Endothelial cell of umbilical vein (primary cell): ENCODE measurements at regions not wholly inside any gene's neighbourhood (a gene's known extent, or its start where the extent isn't known, plus 50 kb on each side); places are given as distances from the start of the nearest gene placed in this dataset.

Source experiments
- BruUV-seq: library from RNA; stranded (reverse); fragments of 400-500 nt; replicated peaks from 2 replicates; lab custom pipeline; 2021; lab: Mats Ljungman, UMichigan
- CTCF ChIA-PET: fragments of 300-600, 350-600 bp; sonication (Branson Sonifier 250); formaldehyde crosslinking; loops from one replicate; lab custom pipeline; 2021; ENCODE audit warnings: antibody characterized with exemption, inconsistent platforms; lab: Charles Lee
- POLR2A ChIA-PET: fragments of 300-600, 350-600 bp; sonication (Branson Sonifier 250); formaldehyde crosslinking; loops from one replicate; lab custom pipeline; 2021; ENCODE audit warnings: antibody characterized with exemption, inconsistent platforms; lab: Charles Lee
- DNase-seq: peaks from one replicate; pipeline ENCODE4 v3.0.0-alpha.2; 2011; ENCODE audit warnings: low read depth, low spot score
- FAIRE-seq: peaks from 2 replicates; lab custom pipeline; 2011; peaks lifted over from hg19 to GRCh38; lab: Jason Lieb, UNC
- H2AFZ ChIP-seq: 2 replicates; pipeline ENCODE4 v1.6.0; 2012; ENCODE audit warnings: low read depth, low read length, control low read depth, inconsistent platforms
- H3K27ac ChIP-seq: 2 replicates; pipeline ENCODE4 v1.5.1; 2011; ENCODE audit warnings: low read depth, mild to moderate bottlenecking, control low read depth, low read length, moderate library complexity; ENCODE audit not compliant: insufficient read depth
- H3K27me3 ChIP-seq, 2 experiments: 2 replicates each; pipeline versions ENCODE4 v1.6.0 to v1.6.1; 2011; ENCODE audit warnings: low read length in 2 of 2, mixed read lengths in 1 of 2; ENCODE audit not compliant: control insufficient read depth in 2 of 2, insufficient read depth in 2 of 2
- H3K36me3 ChIP-seq, 2 experiments: 2 replicates in 1 of 2; 3 replicates in 1 of 2; pipeline ENCODE4 v1.5.1; 2011; ENCODE audit warnings: low read length in 2 of 2, mild to moderate bottlenecking in 1 of 2, moderate library complexity in 1 of 2; ENCODE audit not compliant: control insufficient read depth in 2 of 2, insufficient read depth in 2 of 2; ENCODE audit errors: extremely low read depth in 1 of 2
- H3K4me1 ChIP-seq: 3 replicates; pipeline ENCODE4 v1.5.1; 2011; ENCODE audit warnings: mild to moderate bottlenecking, low read length; ENCODE audit not compliant: control insufficient read depth, insufficient read depth; ENCODE audit errors: extremely low read depth
- H3K4me2 ChIP-seq: 2 replicates; pipeline ENCODE4 v1.6.1; 2011; ENCODE audit warnings: low read length, control low read depth, mixed read lengths; ENCODE audit not compliant: insufficient read depth
- H3K4me3 ChIP-seq, 3 experiments: fragments of 200-600 bp in 1 of 3; sonication (generic), shearing (Covaris generic) in 1 of 3; replicated peaks in 1 of 3; 2 replicates each; pipeline ENCODE4 v1.5.1; 2011 to 2016; ENCODE audit warnings: control low read depth in 3 of 3, low read length in 3 of 3, mild to moderate bottlenecking in 2 of 3, inconsistent platforms in 1 of 3, low read depth in 1 of 3, moderate library complexity in 1 of 3; ENCODE audit not compliant: insufficient read depth in 1 of 3
- H3K79me2 ChIP-seq: 2 replicates; pipeline ENCODE4 v1.6.0; 2012; ENCODE audit warnings: low read length, inconsistent platforms; ENCODE audit not compliant: control insufficient read depth, insufficient read depth
- H3K9ac ChIP-seq: replicated peaks from 2 replicates; pipeline ENCODE3; 2011; ENCODE audit warnings: low read length, control low read depth; ENCODE audit not compliant: insufficient read depth; ENCODE audit errors: extremely low read depth
- H3K9me1 ChIP-seq: replicated peaks from 3 replicates; pipeline ENCODE4 v1.6.0; 2011; ENCODE audit warnings: mild to moderate bottlenecking, low read length; ENCODE audit not compliant: control insufficient read depth, insufficient read depth; ENCODE audit errors: extremely low read depth
- H3K9me3 ChIP-seq: replicated peaks from 2 replicates; pipeline ENCODE4 v1.5.1; 2012; ENCODE audit warnings: low read length, inconsistent platforms; ENCODE audit not compliant: control insufficient read depth, insufficient read depth
- H4K20me1 ChIP-seq: replicated peaks from 2 replicates; pipeline ENCODE3; 2011; ENCODE audit warnings: mild to moderate bottlenecking, low read length; ENCODE audit not compliant: control insufficient read depth, insufficient read depth; ENCODE audit errors: extremely low read depth
- CTCF ChIP-seq, 2 donors: IDR thresholded peaks; 1 replicate in 1 of 2; 2 replicates in 1 of 2; pipeline ENCODE4 v1.5.1; 2011; ENCODE audit warnings: low read length in 2 of 2, mild to moderate bottlenecking in 2 of 2, moderate library complexity in 2 of 2, control low read depth in 1 of 2, inconsistent platforms in 1 of 2, low read depth in 1 of 2; ENCODE audit not compliant: insufficient read depth in 1 of 2; ENCODE audit errors: extremely low read depth in 1 of 2
- EZH2 ChIP-seq: IDR thresholded peaks from 2 replicates; pipeline ENCODE4 v1.6.1; 2012; ENCODE audit warnings: borderline replicate concordance, low read depth, mild to moderate bottlenecking, moderate library complexity, low read length, inconsistent platforms; ENCODE audit not compliant: severe bottlenecking
- FOS ChIP-seq: IDR thresholded peaks from 2 replicates; pipeline ENCODE4 v1.6.1; 2011; ENCODE audit warnings: mild to moderate bottlenecking, low read length, moderate library complexity, borderline replicate concordance; ENCODE audit not compliant: insufficient read depth
- GATA2 ChIP-seq: IDR thresholded peaks from 2 replicates; pipeline ENCODE4 v1.7.0; 2011; ENCODE audit warnings: low read depth, mild to moderate bottlenecking, moderate library complexity, mixed read lengths, low read length; ENCODE audit not compliant: insufficient read length, insufficient read depth
- JUN ChIP-seq: IDR thresholded peaks from 2 replicates; pipeline ENCODE4 v1.6.1; 2011; ENCODE audit warnings: borderline replicate concordance, low read depth; ENCODE audit not compliant: insufficient read length, insufficient read depth
- MAX ChIP-seq: IDR thresholded peaks from 2 replicates; pipeline ENCODE4 v1.6.1; 2011; ENCODE audit not compliant: insufficient read depth, insufficient read length
- MYC ChIP-seq: IDR thresholded peaks from one replicate; pipeline ENCODE4 v1.6.1; 2011; ENCODE audit warnings: mild to moderate bottlenecking, low read depth, low read length
- POLR2A ChIP-seq: IDR thresholded peaks from 2 replicates; pipeline ENCODE4 v1.6.1; 2012; ENCODE audit warnings: low read depth, mild to moderate bottlenecking, control low read depth, low read length
- POLR2AphosphoS5 ChIP-seq: IDR thresholded peaks from 2 replicates; pipeline ENCODE4 v1.6.1; 2012; ENCODE audit warnings: low read depth, mild to moderate bottlenecking, control low read depth, low read length, moderate library complexity; ENCODE audit not compliant: insufficient read depth
- dilution Hi-C: fragments of 300-500 bp; cut with MboI; formaldehyde crosslinking; loops from one replicate; pipeline ENCODE4 v1.15.0; 2019; ENCODE audit warnings: low sequenced_read_pairs; ENCODE audit not compliant: extremely low pct_ligation_motif_present
- intact Hi-C: fragments of 100-400 bp; cut with micrococcal nuclease; formaldehyde crosslinking; loops from one replicate; pipeline ENCODE4 v1.10.0; 2022

GRCh38 chr3:74532446-74532845 is 82.0 kb downstream of the CNTN3 start:
- Histone ChIP-seq H3K36me3 (no peaks in the 10 kb centered on the region), H4K20me1 (no peaks in the 10 kb centered on the region), H3K9ac (no peak overlapping the region), H3K9me3 (peaks cover 5% of the 10 kb centered on the region), H3K4me3 (no peak overlapping the region), H3K27ac (no peak overlapping the region), H3K4me2 (no peak overlapping the region), H3K79me2 (no peaks in the 10 kb centered on the region), H3K9me1 (no peaks in the 10 kb centered on the region), H2AFZ (no peak overlapping the region), H3K4me1 (no peaks in the 10 kb centered on the region), H3K27me3 (no peaks in the 10 kb centered on the region)
- no peak for FAIRE-seq
- TF ChIP-seq FOS, result no peak
- TF ChIP-seq POLR2AphosphoS5, result no peak
- TF ChIP-seq EZH2, result no peak
- no peak for TF ChIP-seq MAX
- no peak for TF ChIP-seq MYC
- TF ChIP-seq JUN, result no peak
- TF ChIP-seq GATA2, result no peak
- no peak for TF ChIP-seq CTCF (IDR thresholded peaks at IDR 0.05; ENCODE audit: extremely low read depth in 1 of 2, insufficient read depth in 1 of 2, low read depth in 1 of 2, low read length in 2 of 2)
- no peak for TF ChIP-seq POLR2A
- ChIA-PET CTCF (no interaction called here), POLR2A (no interaction called here)
- intact Hi-C loops (no loop called here), dilution Hi-C loops (no loop called here)
- no TSS peak for BruUV-seq
- no peak for DNase-seq
